GM13977 (cell line): ENCODE measurements at regions not wholly inside any gene's neighbourhood (a gene's known extent, or its start where the extent isn't known, plus 50 kb on each side); places are given as distances from the start of the nearest gene placed in this dataset.

Experiments used
- DNase-seq: peaks from one replicate; pipeline ENCODE4 v3.0.0; 2012; ENCODE audit warnings: low spot score
- CTCF ChIP-seq: IDR thresholded peaks from 2 replicates; pipeline ENCODE4 v1.5.1; 2012; ENCODE audit warnings: mild to moderate bottlenecking, control low read depth; ENCODE audit not compliant: insufficient read depth; ENCODE audit errors: extremely low read depth, missing control alignments
- in situ Hi-C: fragments of 300-500 bp; cut with MboI; formaldehyde crosslinking; loops from one replicate; pipeline ENCODE4 v1.12.0; 2022; ENCODE audit warnings: low sequenced_read_pairs, low pct_unique_long_range_greater_than_20kb, mixed read lengths, inconsistent platforms; ENCODE audit not compliant: unreplicated experiment

- DNase-seq, result no peak
- in situ Hi-C loops, result no loop called here
- TF ChIP-seq CTCF, result no peak
Observed at GRCh38 chr1:193658691-193659090, 472.3 kb upstream of the B3GALT2 start.

- no peak for DNase-seq
- TF ChIP-seq CTCF, result no peak
- in situ Hi-C loops, result no loop called here
Observed at GRCh38 chr1:193658081-193658480, 471.7 kb upstream of the B3GALT2 start.

GRCh38 chr1:193657552-193657951, 471.1 kb upstream of the B3GALT2 start:
- TF ChIP-seq CTCF, result no peak
- in situ Hi-C loops, result no loop called here

GRCh38 chr1:193656841-193657240, 470.4 kb upstream of the B3GALT2 start:
- DNase-seq, result no peak
- in situ Hi-C loops, result no loop called here
- no peak for TF ChIP-seq CTCF

More at GRCh38 chr1:193657552-193657951, 471.1 kb upstream of the B3GALT2 start:
- no peak for DNase-seq

GRCh38 chr1:193654951-193655735, 468.7 kb upstream of the B3GALT2 start:
- no peak for TF ChIP-seq CTCF
- no peak for DNase-seq
- in situ Hi-C loops, result no loop called here

GRCh38 chr1:193649587-193649986, 463.2 kb upstream of the B3GALT2 start:
- no peak for DNase-seq
- TF ChIP-seq CTCF, result no peak
- in situ Hi-C loops, result no loop called here
